BJ (cell line): ENCODE measurements at regions not wholly inside any gene's neighbourhood (a gene's known extent, or its start where the extent isn't known, plus 50 kb on each side); places are given as distances from the start of the nearest gene placed in this dataset.

Experiments
- CTCF ChIA-PET: fragments of 350-600 bp; formaldehyde crosslinking; extraction: SDS; loops from one replicate; lab custom pipeline; 2021; ENCODE audit warnings: antibody characterized with exemption, inconsistent platforms; lab: Yijun Ruan, JAX
- POLR2A ChIA-PET: fragments of 300-600 bp; sonication (Branson Sonifier 250); formaldehyde crosslinking; extraction: SDS; loops from one replicate; lab custom pipeline; 2021; ENCODE audit warnings: antibody characterized with exemption; lab: Charles Lee
- DNase-seq: peaks from one replicate; pipeline ENCODE4 v3.0.0-alpha.2; 2011; ENCODE audit warnings: low read depth
- H3K27me3 ChIP-seq: 2 replicates; pipeline ENCODE4 v1.6.0; 2011; ENCODE audit warnings: low read length; ENCODE audit not compliant: control insufficient read depth, insufficient read depth
- H3K36me3 ChIP-seq: 2 replicates; pipeline ENCODE4 v1.5.1; 2011; ENCODE audit warnings: low read length; ENCODE audit not compliant: control insufficient read depth, insufficient read depth
- H3K4me3 ChIP-seq: 2 replicates; pipeline ENCODE4 v1.5.1; 2011; ENCODE audit warnings: low read depth, mild to moderate bottlenecking, control low read depth, low read length
- TF ChIP-seq, protein P1 (sequence below): IDR thresholded peaks from 2 replicates; pipeline ENCODE4 v1.5.1; 2011; ENCODE audit warnings: low read depth, mild to moderate bottlenecking, control low read depth, inconsistent platforms, low read length, moderate library complexity; ENCODE audit not compliant: insufficient read depth

DNA sequence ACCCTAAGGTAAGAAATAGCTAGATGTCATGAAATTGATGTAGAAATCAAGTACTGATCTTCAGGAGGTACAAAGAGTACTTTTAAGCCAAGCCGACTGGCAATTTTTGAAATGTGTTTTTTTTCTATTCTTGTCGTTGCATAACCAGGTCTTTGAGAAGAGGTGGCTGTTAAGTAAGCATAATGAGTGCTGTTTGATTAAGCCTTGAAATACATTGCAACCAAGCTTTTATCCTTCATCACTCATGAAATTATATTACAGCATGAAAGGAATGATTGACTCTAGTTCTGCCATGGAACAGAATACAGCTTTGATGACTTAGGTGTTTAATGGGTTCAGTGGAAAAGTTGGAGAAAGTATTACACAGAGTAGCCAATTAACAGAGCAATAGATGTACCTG, 1720.2 kb upstream of the SEL1L start:
- POLR2A ChIA-PET, result no interaction called here
- no peaks in the 10 kb centered on the region for H3K36me3 ChIP-seq
- DNase-seq, result no peak
- CTCF ChIA-PET, result no interaction called here
- no peaks in the 10 kb centered on the region for H3K27me3 ChIP-seq
- TF ChIP-seq, protein P1, sequence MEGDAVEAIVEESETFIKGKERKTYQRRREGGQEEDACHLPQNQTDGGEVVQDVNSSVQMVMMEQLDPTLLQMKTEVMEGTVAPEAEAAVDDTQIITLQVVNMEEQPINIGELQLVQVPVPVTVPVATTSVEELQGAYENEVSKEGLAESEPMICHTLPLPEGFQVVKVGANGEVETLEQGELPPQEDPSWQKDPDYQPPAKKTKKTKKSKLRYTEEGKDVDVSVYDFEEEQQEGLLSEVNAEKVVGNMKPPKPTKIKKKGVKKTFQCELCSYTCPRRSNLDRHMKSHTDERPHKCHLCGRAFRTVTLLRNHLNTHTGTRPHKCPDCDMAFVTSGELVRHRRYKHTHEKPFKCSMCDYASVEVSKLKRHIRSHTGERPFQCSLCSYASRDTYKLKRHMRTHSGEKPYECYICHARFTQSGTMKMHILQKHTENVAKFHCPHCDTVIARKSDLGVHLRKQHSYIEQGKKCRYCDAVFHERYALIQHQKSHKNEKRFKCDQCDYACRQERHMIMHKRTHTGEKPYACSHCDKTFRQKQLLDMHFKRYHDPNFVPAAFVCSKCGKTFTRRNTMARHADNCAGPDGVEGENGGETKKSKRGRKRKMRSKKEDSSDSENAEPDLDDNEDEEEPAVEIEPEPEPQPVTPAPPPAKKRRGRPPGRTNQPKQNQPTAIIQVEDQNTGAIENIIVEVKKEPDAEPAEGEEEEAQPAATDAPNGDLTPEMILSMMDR, result no peak
- no peak overlapping the region for H3K4me3 ChIP-seq

GRCh38 chr14:83255015-83255726, 1721.5 kb upstream of the SEL1L start:
- no peaks in the 10 kb centered on the region for H3K27me3 ChIP-seq
- no peak for DNase-seq
- H3K36me3 ChIP-seq, result no peaks in the 10 kb centered on the region
- ChIA-PET CTCF (interaction anchor here (0.6 to 1.7 kb wide), 3 partner anchors 18 to 1383 kb away, joined by 3 to 4 read pairs (median 3); no protein-coding TSS in a partner anchor), POLR2A (no interaction called here)
- H3K4me3 ChIP-seq, result no peak overlapping the region
- TF ChIP-seq, protein P1, result no peak

DNA sequence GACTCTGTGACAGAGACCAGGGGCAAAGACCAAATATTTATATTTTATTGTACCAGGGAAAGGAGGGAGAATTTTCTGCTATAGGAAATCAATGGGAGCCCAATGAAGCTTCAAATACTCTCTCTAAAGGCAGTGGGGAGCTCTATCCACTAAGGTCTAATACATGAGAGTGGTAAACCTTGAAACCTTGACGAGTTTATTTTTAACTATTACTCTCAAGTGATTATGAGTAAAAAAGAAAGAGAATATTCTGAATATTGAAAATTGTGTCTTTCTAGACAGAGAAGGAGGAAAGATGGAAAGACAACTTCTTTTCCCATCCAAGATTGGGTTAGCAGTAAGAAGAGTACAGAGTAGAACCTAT, 1722.1 kb upstream of the SEL1L start:
- no peaks in the 10 kb centered on the region for H3K27me3 ChIP-seq
- H3K36me3 ChIP-seq, result no peaks in the 10 kb centered on the region
- TF ChIP-seq, protein P1, result no peak
- CTCF ChIA-PET, result interaction anchor here (1.2 to 1.7 kb wide), 2 partner anchors 18 to 209 kb away, joined by 3 to 4 read pairs; no protein-coding TSS in a partner anchor
- no peak overlapping the region for H3K4me3 ChIP-seq
- DNase-seq, result no peak
- POLR2A ChIA-PET, result no interaction called here

GRCh38 chr14:83257466-83258439, 1724.1 kb upstream of the SEL1L start:
- ChIA-PET POLR2A (no interaction called here), CTCF (no interaction called here)
- TF ChIP-seq, protein P1, result no peak
- Histone ChIP-seq H3K4me3 (no peak overlapping the region), H3K36me3 (no peaks in the 10 kb centered on the region), H3K27me3 (no peaks in the 10 kb centered on the region)
- no peak for DNase-seq

DNA sequence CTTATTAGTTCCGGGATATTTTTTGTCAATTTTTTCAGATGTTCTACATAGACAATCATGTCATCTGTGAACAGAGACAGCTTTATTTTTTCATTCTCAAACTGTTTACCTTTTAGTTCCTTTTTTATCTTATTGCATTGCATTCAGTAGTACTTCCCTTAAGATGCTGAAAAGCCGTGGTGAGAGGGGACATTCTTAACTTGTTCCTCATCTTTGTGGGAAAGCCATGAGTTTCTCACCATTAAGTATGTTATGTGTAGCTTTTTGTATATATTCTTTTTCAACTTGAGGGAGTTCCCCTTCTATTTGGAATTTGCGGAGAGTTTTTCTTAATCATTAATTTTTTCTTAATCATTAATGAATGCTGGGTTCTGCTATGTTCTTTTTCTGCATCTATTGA, 1727.1 kb upstream of the SEL1L start:
- CTCF ChIA-PET, result no interaction called here
- DNase-seq, result no peak
- POLR2A ChIA-PET, result no interaction called here
- TF ChIP-seq, protein P1, result no peak
- Histone ChIP-seq H3K27me3 (no peaks in the 10 kb centered on the region), H3K36me3 (no peaks in the 10 kb centered on the region), H3K4me3 (no peak overlapping the region)
